ENCODE measurements at regions not wholly inside any gene's neighbourhood (a gene's known extent, or its start where the extent isn't known, plus 50 kb on each side); places are given as distances from the start of the nearest gene placed in this dataset.

- TF ChIP-seq CTCF (IDR thresholded peaks at IDR 0.05; ENCODE audit: low read depth, low read length), result no peak
- no peak for TF ChIP-seq EZH2phosphoT487 (IDR thresholded peaks at IDR 0.05; ENCODE audit: low read depth)
Measured at GRCh38 chr12:61188801-61189595, 1071.2 kb upstream of the USP15 start.

All from OCI-LY3 (cell line).